Esophagus (tissue), 2 donors: ENCODE measurements at regions not wholly inside any gene's neighbourhood (a gene's known extent, or its start where the extent isn't known, plus 50 kb on each side); places are given as distances from the start of the nearest gene placed in this dataset.

Source experiments
- H3K27ac ChIP-seq, 2 donors: one replicate each; pipeline ENCODE4 v1.5.1; 2013; ENCODE audit warnings: low read depth in 2 of 2, mild to moderate bottlenecking in 2 of 2, inconsistent platforms in 1 of 2, low read length in 1 of 2, moderate library complexity in 1 of 2
- H3K27me3 ChIP-seq, 2 donors: one replicate each; pipeline ENCODE4 v1.6.1; 2013; ENCODE audit warnings: low read length in 2 of 2, control low read depth in 1 of 2, mild to moderate bottlenecking in 1 of 2; ENCODE audit not compliant: insufficient read depth in 2 of 2, control insufficient read depth in 1 of 2
- H3K36me3 ChIP-seq, 2 donors: one replicate each; pipeline ENCODE4 v1.6.1; 2013; ENCODE audit warnings: low read length in 1 of 2; ENCODE audit not compliant: control insufficient read depth in 2 of 2, insufficient read depth in 2 of 2
- H3K4me1 ChIP-seq, 2 donors: one replicate each; pipeline ENCODE4 v1.6.1; 2013; ENCODE audit warnings: low read length in 1 of 2; ENCODE audit not compliant: control insufficient read depth in 2 of 2, insufficient read depth in 2 of 2
- H3K4me3 ChIP-seq, 2 donors: one replicate each; pipeline ENCODE4 v1.5.1; 2013; ENCODE audit warnings: low read length in 2 of 2, mild to moderate bottlenecking in 2 of 2, low read depth in 1 of 2, moderate library complexity in 1 of 2
- H3K9me3 ChIP-seq, 2 donors: one replicate each; pipeline ENCODE4 v1.6.1; 2013; ENCODE audit warnings: mild to moderate bottlenecking in 2 of 2, low read depth in 1 of 2, low read length in 1 of 2, moderate library complexity in 1 of 2; ENCODE audit not compliant: control insufficient read depth in 2 of 2, insufficient read depth in 1 of 2
- WGBS, 2 donors: extraction: QIAGEN DNeasy Blood & Tissue Kit; methylation state at CpG; one replicate each; pipeline ENCODE4 v1.1.7; 2013; 5-methylcytosine and 5-hydroxymethylcytosine counted together
- donor health status: healthy with polysubstance abuse.
- donor health status: Bipolar disorder and iron deficiency.

DNA sequence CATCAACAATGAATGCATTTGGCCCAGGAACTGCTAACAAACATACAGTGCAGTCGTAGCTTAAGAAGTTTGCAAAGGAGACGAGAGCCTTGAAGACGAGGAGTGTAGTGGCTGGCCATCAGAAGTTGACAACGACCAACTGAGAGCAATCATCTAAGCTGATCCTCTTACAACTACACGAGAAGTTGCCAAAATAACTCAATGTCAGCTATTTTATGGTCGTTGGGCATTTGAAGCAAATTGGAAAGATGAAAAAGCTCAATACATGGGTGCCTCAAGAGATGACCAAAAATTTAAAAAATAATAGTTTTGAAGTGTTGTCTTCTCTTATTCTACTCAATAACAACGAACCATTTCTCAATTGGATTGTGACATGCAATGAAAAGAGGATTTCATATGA, 757.7 kb upstream of the CHD1 start:
- H3K4me1 ChIP-seq, result no peaks in the 10 kb centered on the region
- no peak overlapping the region for H3K4me3 ChIP-seq
- H3K36me3 ChIP-seq, result no peaks in the 10 kb centered on the region
- H3K27ac ChIP-seq, result no peak overlapping the region
- H3K27me3 ChIP-seq, result no peaks in the 10 kb centered on the region
- 71 to 72% methylated on average over 7 of the region's 7 CpGs for WGBS, 2 donors
- H3K9me3 ChIP-seq, result peaks cover 0 to 2% of the 10 kb centered on the region in 2 donors

DNA sequence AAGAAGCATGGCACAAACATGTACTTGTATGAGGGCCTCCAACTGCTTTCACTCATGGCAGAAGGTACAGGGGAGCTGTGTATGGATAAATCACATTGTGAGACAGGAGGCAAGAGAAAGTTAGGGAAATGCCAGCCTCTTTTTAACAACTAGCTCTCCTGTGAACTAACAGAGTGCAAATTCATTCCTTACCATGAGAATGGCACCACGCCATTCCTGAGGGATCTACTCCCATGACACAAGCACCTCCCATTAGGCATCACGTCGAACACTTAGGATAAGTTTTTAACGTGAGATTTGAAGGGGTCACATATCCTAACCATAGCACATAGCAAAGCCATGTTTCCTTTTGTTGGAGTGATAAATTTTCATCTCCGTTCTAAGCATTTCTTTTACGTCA, 747.2 kb upstream of the CHD1 start:
- Histone ChIP-seq H3K9me3 (no peaks in the 10 kb centered on the region), H3K4me3 (no peak overlapping the region), H3K4me1 (no peaks in the 10 kb centered on the region), H3K27me3 (no peaks in the 10 kb centered on the region), H3K36me3 (no peaks in the 10 kb centered on the region), H3K27ac (no peak overlapping the region)
- WGBS, 2 donors, result 73 to 89% methylated on average over 6 of the region's 6 CpGs

DNA sequence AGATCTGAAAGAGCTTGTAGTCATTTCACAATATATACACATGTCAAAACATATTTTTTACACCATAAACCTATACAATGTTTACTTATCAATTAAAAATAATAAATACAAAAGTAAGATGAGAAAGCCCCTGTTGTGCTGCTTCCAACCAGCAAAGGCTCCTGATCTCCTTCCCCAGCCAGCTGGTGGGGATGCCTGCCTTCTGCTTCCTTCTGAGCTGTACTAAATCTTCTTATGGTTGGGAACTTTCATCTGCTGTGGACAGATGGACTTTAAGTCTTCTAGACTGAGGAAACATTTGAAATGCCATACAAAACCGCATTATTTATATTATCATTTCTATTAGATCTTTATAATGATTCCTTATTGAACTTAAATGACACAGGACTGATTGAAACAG, 745.3 kb upstream of the CHD1 start:
- WGBS, 2 donors, result 64 to 79% methylated on average over 1 of the region's 1 CpG
- no peak overlapping the region for H3K4me3 ChIP-seq
- no peak overlapping the region for H3K27ac ChIP-seq
- no peaks in the 10 kb centered on the region for H3K4me1 ChIP-seq
- H3K36me3 ChIP-seq, result no peaks in the 10 kb centered on the region
- H3K27me3 ChIP-seq, result no peaks in the 10 kb centered on the region
- no peaks in the 10 kb centered on the region for H3K9me3 ChIP-seq

DNA sequence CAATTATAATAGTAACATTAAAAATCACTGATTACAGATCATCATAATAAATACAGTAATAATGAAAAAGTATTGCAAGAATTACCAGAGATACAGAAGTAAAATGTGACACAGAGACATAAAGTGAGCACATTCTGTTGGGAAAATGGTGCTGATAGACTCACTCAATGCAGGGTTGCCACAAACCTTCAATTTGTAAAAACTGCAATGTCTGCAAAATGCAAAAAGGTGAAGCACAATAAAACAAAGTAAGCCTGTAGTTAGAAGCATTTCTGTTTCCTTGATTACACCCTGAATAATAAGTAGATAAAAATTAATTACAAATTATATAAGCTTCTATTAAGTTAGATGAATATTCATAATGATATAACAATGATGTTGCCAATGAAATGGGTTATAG, 736.2 kb upstream of the CHD1 start:
- Histone ChIP-seq H3K27ac (no peak overlapping the region), H3K4me3 (no peak overlapping the region), H3K4me1 (no peaks in the 10 kb centered on the region)

DNA sequence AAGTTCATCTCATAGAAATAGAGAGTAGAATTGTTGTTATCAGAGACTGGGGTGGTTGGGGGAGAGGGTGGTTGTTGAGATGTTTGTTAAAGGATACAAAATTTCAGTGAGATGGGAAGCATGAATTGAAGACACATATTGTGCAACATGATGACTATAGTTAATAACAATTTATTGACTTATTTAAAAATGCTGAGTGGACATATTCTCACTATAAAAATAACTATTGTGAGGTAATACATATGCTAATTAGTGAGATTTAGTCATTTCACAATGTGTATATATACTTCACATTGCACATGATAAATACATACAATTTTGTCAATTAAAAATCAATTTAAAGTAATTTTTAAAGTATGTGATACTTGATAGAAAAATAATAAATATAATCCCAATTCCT, 722.5 kb upstream of the CHD1 start:
- no peak overlapping the region for H3K27ac ChIP-seq
- no peaks in the 10 kb centered on the region for H3K4me1 ChIP-seq
- H3K4me3 ChIP-seq, result no peak overlapping the region
- H3K27me3 ChIP-seq, result no peaks in the 10 kb centered on the region
- no peaks in the 10 kb centered on the region for H3K36me3 ChIP-seq
- peaks cover 2 to 3% of the 10 kb centered on the region in 2 donors for H3K9me3 ChIP-seq

More for the DNA sequence above, 736.2 kb upstream of the CHD1 start:
- H3K9me3 ChIP-seq, result no peaks in the 10 kb centered on the region
- no peaks in the 10 kb centered on the region for H3K27me3 ChIP-seq
- H3K36me3 ChIP-seq, result no peaks in the 10 kb centered on the region

DNA sequence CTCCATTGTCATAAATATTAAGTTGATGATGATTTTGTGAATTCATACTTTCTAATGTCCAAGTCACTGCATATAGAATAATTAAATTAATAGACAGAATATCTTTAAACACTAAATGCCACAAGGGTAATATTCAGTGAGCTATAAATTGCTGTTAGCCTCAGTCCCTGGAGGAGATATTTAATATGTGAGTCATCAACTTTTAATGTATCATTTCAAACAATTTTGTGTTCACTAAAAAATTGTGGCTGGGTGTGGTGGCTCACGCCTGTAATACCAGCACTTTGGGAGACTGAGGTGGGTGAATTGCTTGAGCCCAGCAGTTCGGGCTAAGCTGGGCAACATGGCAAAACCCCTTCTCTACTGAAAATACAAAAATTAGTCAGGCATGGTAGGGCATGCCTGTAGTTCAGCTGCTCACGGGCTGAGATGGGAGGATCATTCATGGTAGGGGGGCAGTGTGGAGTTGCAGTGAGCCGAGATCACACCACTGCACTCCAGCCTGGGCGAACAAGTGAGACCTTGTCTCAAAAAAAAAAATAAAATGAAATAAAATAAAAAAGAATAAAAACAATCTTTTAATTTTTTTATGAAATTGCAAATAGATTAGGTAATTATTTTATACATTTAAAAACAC, 717.3 kb upstream of the CHD1 start:
- Histone ChIP-seq H3K4me1 (no peaks in the 10 kb centered on the region), H3K4me3 (no peak overlapping the region), H3K27ac (no peak overlapping the region), H3K9me3 (peaks cover 0 to 2% of the 10 kb centered on the region in 2 donors), H3K36me3 (no peaks in the 10 kb centered on the region), H3K27me3 (no peaks in the 10 kb centered on the region)
- WGBS, 2 donors, result 63 to 69% methylated on average over 5 of the region's 5 CpGs

DNA sequence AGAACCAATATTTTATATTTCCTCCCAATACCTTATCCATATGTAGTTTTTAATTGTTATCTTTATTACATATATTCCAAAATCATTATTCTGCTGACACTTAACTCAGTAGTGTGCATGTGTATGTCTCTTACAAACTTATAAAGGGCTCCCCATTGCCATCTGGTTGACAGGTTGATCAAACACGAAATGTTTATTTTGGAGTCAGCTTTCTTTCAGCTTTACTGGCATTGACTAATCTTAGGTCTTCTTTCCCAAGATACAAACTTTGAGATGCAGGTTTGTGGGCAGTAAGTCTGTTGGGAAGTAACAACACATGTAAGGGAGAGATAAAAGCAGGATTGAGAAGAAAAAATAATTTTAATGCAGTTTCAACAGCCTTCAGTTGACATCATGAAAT, 716.0 kb upstream of the CHD1 start:
- Histone ChIP-seq H3K27me3 (no peaks in the 10 kb centered on the region), H3K9me3 (peaks cover 0 to 2% of the 10 kb centered on the region in 2 donors), H3K36me3 (no peaks in the 10 kb centered on the region), H3K4me3 (no peak overlapping the region), H3K4me1 (no peaks in the 10 kb centered on the region), H3K27ac (no peak overlapping the region)
- 40 to 52% methylated on average over 1 of the region's 1 CpG for WGBS, 2 donors

DNA sequence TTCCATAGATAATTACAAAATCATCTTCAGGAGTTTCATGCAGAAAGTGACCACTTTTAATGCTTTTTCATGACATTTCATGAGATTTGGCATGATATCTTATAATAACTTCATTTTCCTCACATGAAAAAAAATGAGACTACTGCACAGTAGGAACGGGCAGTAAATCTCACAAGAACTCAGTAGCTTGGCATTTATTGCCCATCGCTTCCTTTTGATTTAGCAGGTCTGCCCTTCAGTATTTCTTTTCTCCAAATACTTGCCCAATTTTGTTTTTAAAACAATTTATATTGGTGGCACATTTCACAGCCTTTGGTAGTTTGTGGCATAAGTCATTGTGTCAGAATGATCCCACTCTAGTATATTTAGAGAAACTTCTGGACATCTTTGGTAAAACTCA, 711.8 kb upstream of the CHD1 start:
- H3K36me3 ChIP-seq, result no peaks in the 10 kb centered on the region
- no peak overlapping the region for H3K27ac ChIP-seq
- 81 to 84% methylated on average over 2 of the region's 2 CpGs for WGBS, 2 donors
- no peaks in the 10 kb centered on the region for H3K9me3 ChIP-seq
- H3K4me1 ChIP-seq, result no peaks in the 10 kb centered on the region
- H3K4me3 ChIP-seq, result no peak overlapping the region
- H3K27me3 ChIP-seq, result no peaks in the 10 kb centered on the region

DNA sequence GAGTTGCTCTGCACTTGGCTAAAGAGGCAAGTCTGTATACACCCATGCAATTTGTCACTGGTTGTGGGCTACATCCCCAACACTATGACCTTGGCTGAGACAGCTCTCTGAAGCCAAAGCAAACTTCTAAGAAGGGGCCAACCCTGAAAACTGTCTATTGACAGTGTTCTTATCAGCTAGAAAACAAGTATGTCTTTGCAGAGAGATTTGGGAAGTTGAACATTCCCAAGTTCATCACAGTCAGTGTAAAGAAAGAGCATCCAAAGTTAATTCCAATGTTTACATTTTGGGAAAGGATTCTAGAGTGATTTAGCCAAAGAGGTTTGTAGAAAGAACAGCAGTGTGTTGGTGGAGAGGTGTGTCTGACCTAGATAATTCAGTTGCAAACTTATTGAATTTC, 711.1 kb upstream of the CHD1 start:
- H3K4me3 ChIP-seq, result no peak overlapping the region
- H3K4me1 ChIP-seq, result no peaks in the 10 kb centered on the region
- H3K27ac ChIP-seq, result no peak overlapping the region
- H3K27me3 ChIP-seq, result no peaks in the 10 kb centered on the region
- H3K36me3 ChIP-seq, result no peaks in the 10 kb centered on the region
- no peaks in the 10 kb centered on the region for H3K9me3 ChIP-seq

DNA sequence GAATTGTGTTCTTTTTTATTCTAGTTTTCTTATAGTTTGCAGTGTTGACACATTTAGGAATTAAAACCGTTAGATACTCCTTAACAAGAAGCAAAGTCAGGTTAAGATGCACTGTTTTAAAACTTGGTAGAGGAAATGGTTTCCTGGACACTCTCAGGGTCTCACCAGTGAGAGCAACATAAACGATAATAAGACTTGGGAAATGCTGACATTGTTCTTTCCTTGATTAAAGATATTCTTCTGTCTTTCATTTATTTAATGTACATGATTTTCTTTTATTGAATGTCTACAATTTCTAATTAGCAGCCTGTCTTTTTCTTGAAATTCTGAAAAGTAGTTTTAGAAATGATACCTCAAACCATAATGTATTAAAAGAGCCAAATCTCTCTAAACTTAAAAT, 707.9 kb upstream of the CHD1 start:
- H3K36me3 ChIP-seq, result no peaks in the 10 kb centered on the region
- H3K4me1 ChIP-seq, result no peaks in the 10 kb centered on the region
- H3K9me3 ChIP-seq, result no peaks in the 10 kb centered on the region
- no peak overlapping the region for H3K4me3 ChIP-seq
- H3K27me3 ChIP-seq, result no peaks in the 10 kb centered on the region
- 69 to 71% methylated on average over 2 of the region's 2 CpGs for WGBS, 2 donors
- H3K27ac ChIP-seq, result no peak overlapping the region
